NCI-H748 (cell line): ENCODE measurements at regions not wholly inside any gene's neighbourhood (a gene's known extent, or its start where the extent isn't known, plus 50 kb on each side); places are given as distances from the start of the nearest gene placed in this dataset.
"Not testable (repeated sequence)": the region's sequence is repeated elsewhere in the genome, so short reads cannot be mapped to it uniquely, and the experiment has no call there.

Experiments
- DNase-seq: peaks from one replicate; lab custom pipeline; 2025; ENCODE audit not compliant: unreplicated experiment; lab: John Stamatoyannopoulos, UW

DNA sequence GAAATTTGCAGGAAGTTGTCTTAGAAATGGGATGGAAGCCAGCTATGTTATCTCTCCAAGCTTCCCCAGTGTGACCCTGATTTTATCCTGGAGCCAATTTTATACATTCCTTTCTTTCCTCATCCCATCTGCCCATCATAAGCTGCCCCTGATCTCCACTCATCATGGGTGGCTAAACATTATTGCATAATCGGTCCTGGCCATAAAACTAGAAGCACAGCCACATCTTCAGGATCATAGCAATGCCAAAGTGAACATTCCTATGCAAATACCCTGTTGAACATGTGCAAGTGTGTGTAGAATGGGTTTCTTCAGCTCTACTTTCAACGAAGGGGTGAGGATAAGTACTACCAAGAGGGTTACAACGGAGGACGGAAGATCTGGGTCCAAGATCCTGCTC is 50.6 kb upstream of the COG2 start:
- DNase-seq, result no peak

DNA sequence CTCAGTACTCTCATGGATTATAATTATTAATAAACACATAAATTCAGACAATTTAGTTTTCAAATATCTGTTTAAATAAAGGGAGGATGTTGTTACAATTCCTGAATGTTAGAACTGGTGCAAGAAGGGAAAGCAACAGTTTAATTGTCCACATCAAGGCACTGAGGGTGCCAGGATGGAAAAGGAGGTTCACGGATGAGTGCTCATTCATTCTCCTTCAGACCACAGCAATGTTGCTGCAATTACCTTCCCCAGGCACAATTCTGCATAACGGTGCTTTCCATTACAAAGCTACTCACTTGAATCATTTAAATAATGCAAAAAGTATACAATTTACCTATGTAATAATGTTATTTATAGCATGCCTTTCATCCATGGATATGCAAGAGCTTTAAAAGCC is 52.3 kb upstream of the COG2 start:
- no peak for DNase-seq

DNA sequence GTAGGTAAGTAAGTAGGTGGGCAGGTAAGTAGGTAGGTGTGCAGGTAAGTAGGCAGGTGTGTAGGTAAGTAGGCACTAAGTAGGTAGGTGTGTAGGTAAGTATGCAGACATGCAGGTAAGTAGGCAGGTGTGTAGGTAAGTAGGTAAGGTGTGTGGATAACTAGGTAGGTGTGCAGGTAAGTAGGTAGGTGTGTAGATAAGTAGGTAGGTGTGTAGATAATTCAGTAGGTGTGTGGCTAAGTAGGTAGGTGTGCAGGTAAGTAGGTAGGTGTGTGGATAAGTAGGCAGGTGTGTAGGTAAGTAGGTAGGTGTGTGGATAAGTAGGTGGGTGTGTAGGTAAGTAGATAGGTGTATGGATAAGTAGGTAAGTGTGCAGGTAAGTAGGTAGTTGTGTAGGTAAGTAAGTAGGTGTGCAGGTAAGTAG is 53.9 kb upstream of the COG2 start:
- DNase-seq, result no peak

GRCh38 chr1:230587061-230587460 is 55.2 kb upstream of the COG2 start:
- no peak for DNase-seq

DNA sequence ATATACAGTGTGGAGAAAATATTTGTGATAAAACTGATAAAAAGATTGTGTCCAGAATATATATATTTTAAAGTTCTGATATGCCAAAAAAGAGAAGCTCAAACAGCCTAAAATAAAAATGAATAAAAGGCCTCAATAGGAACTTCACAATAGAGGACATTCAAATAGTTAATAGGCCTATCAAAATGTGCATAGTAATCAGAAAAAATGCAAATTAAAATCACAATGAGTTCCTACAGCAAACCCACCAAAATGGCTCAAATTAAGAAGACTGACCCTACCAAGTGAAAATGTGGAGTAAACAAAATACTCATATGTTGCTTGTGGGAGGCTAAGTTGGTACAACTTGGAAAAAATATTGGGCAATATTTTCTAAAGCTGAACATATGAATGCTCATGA is 57.6 kb upstream of the COG2 start:
- no peak for DNase-seq

DNA sequence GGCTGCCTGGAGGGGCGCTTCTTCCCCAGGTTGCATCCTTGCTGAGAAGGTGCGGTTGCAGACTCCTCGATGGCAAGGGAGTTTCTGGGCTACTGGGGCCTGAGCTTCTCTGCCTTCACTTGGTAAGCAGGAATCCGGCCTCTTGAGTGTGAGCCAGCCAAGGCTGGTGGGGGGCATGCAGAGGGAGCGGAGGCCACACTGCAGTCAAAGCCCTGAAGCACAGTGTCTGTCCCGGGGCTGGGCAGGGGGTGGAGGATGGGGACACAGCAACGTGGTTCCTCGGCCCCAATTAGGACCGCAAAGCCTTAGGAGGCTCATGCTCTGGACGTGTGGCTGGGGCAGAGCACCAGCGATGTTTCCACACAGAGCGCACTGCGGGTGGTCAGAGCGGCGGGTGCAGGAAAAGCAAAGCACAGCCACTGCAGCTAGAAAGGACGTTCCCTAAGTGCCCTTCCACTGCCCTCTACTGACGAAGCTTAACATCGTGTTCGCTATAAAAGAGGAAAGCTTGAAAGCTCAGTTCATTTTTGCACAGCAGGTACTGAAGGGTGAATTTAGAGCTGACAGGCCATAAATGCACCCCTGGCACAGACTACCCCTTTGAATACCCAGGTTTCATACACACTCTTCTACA is 60.7 kb upstream of the COG2 start:
- DNase-seq, result peak; percentile 21

DNA sequence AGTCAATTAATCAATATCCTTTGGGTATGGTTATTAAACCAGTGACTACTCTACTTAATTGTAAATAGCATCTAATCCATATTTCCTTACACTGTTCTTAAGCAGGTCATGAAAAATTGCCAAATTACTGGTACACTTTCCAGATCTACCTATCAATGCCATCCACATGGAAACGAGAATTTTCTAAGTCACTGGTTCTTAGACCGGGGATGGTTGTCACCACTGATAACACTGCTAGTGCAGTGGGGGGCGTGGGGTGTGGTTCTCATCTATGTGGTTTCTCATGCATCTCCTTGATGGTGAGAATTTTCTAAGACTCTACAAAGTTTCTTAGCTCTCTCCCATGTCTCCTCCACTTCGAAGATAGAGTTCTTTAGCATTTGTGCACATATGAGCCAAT is 63.7 kb upstream of the COG2 start:
- DNase-seq, result no peak

GRCh38 chr1:230577537-230577936 is 64.7 kb upstream of the COG2 start:
- no peak for DNase-seq

GRCh38 chr1:230575886-230576500 is 66.3 kb upstream of the COG2 start:
- DNase-seq, result no peak

DNA sequence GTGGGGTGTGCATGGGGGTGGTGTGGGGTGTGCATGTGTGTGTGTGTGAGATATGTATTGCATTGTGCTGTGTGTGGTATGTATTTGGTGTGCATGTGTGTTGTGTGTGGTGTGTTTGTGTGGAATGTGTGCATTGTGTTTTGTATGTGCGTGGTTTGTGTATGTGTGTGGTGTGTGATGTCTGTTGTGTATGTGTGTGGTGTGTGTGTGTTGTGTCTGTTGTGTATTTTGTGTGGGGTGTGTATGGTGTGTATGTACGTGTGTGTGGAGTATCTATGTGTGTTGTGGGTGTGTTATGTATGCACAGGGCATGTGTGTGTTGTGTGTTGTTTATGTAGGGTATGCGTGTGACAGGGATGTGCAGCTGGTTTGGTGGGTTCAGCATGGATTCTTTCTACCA is 67.8 kb upstream of the COG2 start:
- no peak for DNase-seq

DNA sequence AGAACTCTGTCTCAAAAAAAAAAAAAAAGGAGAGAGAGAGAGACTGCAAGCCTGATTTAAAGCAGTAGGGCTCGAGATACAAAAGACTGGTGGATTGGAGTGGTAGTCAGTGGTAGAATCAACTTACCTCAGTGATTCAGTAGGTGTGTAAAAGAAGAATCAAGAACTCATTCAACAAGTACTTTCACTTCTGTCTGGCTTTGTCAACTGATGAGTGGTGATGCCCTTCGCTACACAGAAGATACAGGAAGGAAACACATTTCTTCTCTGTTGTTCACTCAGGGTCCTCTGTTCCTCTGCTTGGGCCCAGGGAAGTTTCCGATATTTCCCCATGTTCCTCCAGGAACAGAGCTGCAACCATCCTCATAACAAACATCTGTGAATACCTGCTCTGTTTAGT is 68.6 kb upstream of the COG2 start:
- DNase-seq, result no peak

GRCh38 chr1:230572121-230573105 is 69.9 kb upstream of the COG2 start:
- DNase-seq, result no peak

- no peak for DNase-seq
These were observed 71.4 kb upstream of the COG2 start for GRCh38 chr1:230570724-230571360.

DNA sequence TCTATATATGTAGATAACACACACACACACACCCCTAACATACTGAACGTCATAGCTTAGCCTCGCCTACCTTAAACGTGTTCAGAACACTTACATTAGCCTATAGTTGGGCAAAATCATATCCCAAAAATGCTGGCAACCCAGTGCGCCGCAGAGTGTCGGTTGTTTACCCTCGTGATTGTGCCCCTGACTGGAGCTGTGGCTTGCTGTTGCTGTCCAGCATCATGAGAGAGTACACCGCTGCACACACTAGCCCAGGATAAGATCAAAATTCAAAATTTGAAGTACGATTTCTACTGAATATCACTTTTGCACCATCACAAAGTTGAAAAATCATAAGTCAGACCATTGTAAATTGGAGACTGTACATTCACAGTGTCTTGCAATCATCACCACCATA is 73.1 kb upstream of the COG2 start:
- no peak for DNase-seq

DNA sequence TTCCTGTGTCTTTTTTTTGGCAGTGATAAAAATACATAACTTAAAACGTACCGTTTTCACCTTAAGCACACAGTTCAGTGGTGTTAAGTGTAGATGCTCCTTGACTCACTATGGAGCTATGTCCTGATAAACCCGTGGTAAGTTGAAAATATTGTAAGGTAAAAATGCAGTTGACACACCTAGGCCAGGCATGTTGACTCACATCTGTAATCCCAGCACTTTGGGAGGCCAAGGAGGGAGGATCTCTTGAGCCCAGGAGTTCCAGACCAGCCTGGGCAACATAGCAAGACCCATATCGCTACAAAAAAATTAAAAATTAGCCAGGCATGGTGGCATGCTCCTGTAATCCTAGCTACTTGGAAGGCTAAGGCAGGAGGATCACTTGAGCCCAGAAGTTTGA is 73.6 kb upstream of the COG2 start:
- no peak for DNase-seq

- DNase-seq, result peak; percentile 31
These were observed 74.3 kb upstream of the COG2 start for GRCh38 chr1:230568008-230568407.

DNA sequence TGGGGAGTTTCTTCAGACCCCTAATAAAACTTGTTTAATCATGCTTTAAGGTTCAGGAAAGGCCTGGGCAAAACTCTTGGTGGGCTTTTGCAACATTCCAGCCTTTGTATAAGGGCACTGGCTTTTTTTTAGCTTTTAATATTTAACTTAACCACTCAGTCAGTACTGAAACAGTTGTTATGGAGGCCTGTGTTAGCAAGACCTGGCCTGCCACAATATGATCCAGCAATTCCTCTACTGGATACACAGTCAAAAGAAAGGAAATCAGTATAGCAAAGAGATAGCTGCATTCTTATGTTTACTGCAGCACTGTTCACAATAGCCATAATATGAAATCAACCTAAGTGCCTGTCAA is 75.1 kb upstream of the COG2 start:
- no peak for DNase-seq

DNA sequence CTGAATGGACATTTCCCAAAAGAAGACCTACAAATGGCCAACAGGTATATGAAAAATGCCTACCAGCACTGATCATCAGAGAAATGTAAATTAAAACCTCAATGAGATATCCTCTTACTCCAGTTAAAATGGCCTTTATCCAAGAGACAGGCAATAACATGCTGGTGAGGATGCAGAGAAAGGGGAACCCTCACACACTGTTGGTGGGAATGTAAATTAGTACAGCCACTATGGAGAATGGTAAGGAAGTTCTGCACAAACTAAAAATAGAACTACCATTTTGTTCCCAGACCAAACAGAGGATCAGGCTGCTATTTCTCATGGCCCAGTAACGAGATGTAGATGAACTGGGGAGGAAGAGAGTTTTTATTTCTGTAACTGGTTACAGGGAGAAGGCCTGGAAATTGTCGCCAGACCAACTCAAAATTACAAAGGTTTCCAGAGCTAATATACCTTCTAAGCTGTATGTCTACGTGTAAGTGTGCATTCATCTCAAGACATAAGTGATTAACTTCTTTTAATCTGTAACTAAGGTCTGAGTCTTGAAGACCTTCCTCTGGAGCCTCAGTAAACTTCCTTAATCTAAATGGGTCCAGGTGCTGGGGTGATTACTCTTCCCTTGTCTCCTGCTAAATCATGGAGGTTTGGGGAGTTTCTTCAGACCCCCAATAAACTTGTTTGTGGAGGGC is 75.6 kb upstream of the COG2 start:
- not testable (repeated sequence) for DNase-seq

GRCh38 chr1:230565141-230565540 is 77.1 kb upstream of the COG2 start:
- DNase-seq, result no peak

GRCh38 chr1:230563591-230563990 is 78.7 kb upstream of the COG2 start:
- peak; percentile 18 for DNase-seq

DNA sequence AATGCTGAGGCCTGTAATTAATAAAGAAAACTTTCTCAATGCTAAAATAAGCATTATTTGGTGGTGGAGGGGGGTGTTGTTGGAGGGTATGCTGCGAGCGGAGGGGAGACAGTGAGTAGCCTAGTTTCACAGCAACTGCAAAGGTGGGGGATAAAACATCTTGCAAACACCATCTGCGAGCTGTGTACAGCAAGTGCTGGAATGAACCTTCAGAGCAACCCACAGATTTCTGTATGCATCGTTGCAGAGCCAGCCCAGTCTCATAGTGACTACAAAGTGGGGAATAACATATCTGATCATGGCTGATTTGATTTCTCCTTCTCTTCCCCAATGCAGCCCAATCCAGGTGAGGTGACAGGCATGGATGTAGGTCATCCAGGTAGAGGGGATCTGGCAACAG is 80.7 kb upstream of the COG2 start:
- no peak for DNase-seq
